CD4-positive, CD25-positive, alpha-beta regulatory T cell (primary cell): ENCODE measurements at regions not wholly inside any gene's neighbourhood (a gene's known extent, or its start where the extent isn't known, plus 50 kb on each side); places are given as distances from the start of the nearest gene placed in this dataset.

Experiments used
- ATAC-seq, 2 donors: fragments of 150-1000 bp; cut with Tn5 transposase; one replicate each; pipeline ENCODE4 v1.10.0; 2021; ENCODE audit warnings: low read depth in 2 of 2, moderate number of reproducible peaks in 2 of 2, moderate library complexity in 1 of 2
- DNase-seq, 3 donors: peaks; one replicate each; pipeline versions ENCODE4 v3.0.0 to v3.0.0-alpha.2; 2012 to 2022; ENCODE audit warnings: mixed read lengths in 1 of 3
- H3K27ac ChIP-seq: one replicate; pipeline ENCODE4 v1.7.0; 2013; ENCODE audit warnings: mild to moderate bottlenecking, low read length; ENCODE audit not compliant: insufficient read depth, poor library complexity, severe bottlenecking
- H3K27me3 ChIP-seq: one replicate; pipeline ENCODE4 v1.7.0; 2013; ENCODE audit warnings: low read length; ENCODE audit not compliant: control insufficient read depth, insufficient read depth
- H3K36me3 ChIP-seq: one replicate; pipeline ENCODE4 v1.7.0; 2013; ENCODE audit warnings: mild to moderate bottlenecking, low read length, moderate library complexity; ENCODE audit not compliant: control insufficient read depth, insufficient read depth
- H3K4me1 ChIP-seq: 2 replicates; pipeline ENCODE4 v1.7.0; 2013; ENCODE audit warnings: mild to moderate bottlenecking, low read length; ENCODE audit not compliant: insufficient read depth, control insufficient read depth, poor library complexity, severe bottlenecking
- H3K4me3 ChIP-seq: one replicate; pipeline ENCODE4 v1.7.0; 2013; ENCODE audit warnings: low read depth, mild to moderate bottlenecking, low read length, moderate library complexity
- H3K9me3 ChIP-seq, 2 experiments: 1 replicate in 1 of 2; 2 replicates in 1 of 2; pipeline ENCODE4 v1.7.0; 2013; ENCODE audit warnings: low read length in 2 of 2, mild to moderate bottlenecking in 1 of 2, moderate library complexity in 1 of 2; ENCODE audit not compliant: control insufficient read depth in 2 of 2
- H3K27ac Mint-ChIP-seq, 3 donors: one replicate each; pipeline ENCODE4 v1.8.0; 2020 to 2022; ENCODE audit warnings: mild to moderate bottlenecking in 3 of 3, mixed read lengths in 3 of 3, moderate library complexity in 2 of 3
- H3K27me3 Mint-ChIP-seq: one replicate; pipeline ENCODE4 v1.8.0; 2022; ENCODE audit warnings: mild to moderate bottlenecking, mixed read lengths
- H3K36me3 Mint-ChIP-seq: one replicate; pipeline ENCODE4 v1.8.0; 2020; ENCODE audit warnings: mixed read lengths
- H3K4me1 Mint-ChIP-seq, 4 donors: one replicate each; pipeline ENCODE4 v1.8.0; 2020 to 2022; ENCODE audit warnings: mixed read lengths in 4 of 4, mild to moderate bottlenecking in 1 of 4
- H3K4me3 Mint-ChIP-seq, 4 donors: one replicate each; pipeline ENCODE4 v1.8.0; 2020 to 2022; ENCODE audit warnings: mild to moderate bottlenecking in 4 of 4, mixed read lengths in 4 of 4, moderate library complexity in 3 of 4
- H3K9me3 Mint-ChIP-seq, 7 donors: one replicate each; pipeline ENCODE4 v1.8.0; 2020 to 2022; ENCODE audit warnings: mixed read lengths in 7 of 7, mild to moderate bottlenecking in 3 of 7, moderate library complexity in 2 of 7

GRCh38 chr6:14431385-14432330, 314.1 kb downstream of the CD83 start:
- H3K27me3 Mint-ChIP-seq = no peaks in the 10 kb centered on the region
- H3K27ac ChIP-seq = no peak overlapping the region
- peak overlapping the region in 1 of 3 donors; percentile 71 for H3K27ac Mint-ChIP-seq
- no peaks in the 10 kb centered on the region for H3K4me1 Mint-ChIP-seq
- no peaks in the 10 kb centered on the region for H3K36me3 Mint-ChIP-seq
- no peaks in the 10 kb centered on the region for H3K4me1 ChIP-seq
- ATAC-seq (no peak), DNase-seq (no peak)
- H3K4me3 ChIP-seq = no peak overlapping the region
- no peaks in the 10 kb centered on the region for H3K36me3 ChIP-seq
- no peaks in the 10 kb centered on the region for H3K27me3 ChIP-seq
- no peak overlapping the region for H3K4me3 Mint-ChIP-seq
- H3K9me3 Mint-ChIP-seq = no peaks in the 10 kb centered on the region
- no peaks in the 10 kb centered on the region for H3K9me3 ChIP-seq

- no peak overlapping the region for H3K4me3 Mint-ChIP-seq
- Histone ChIP-seq H3K36me3 (no peaks in the 10 kb centered on the region), H3K9me3 (no peaks in the 10 kb centered on the region), H3K4me1 (no peaks in the 10 kb centered on the region), H3K4me3 (no peak overlapping the region), H3K27ac (no peak overlapping the region), H3K27me3 (no peaks in the 10 kb centered on the region)
- H3K27me3 Mint-ChIP-seq = no peaks in the 10 kb centered on the region
- DNase-seq (no peak), ATAC-seq (no peak)
- H3K4me1 Mint-ChIP-seq = no peaks in the 10 kb centered on the region
- H3K36me3 Mint-ChIP-seq = no peaks in the 10 kb centered on the region
- H3K9me3 Mint-ChIP-seq = no peaks in the 10 kb centered on the region
- H3K27ac Mint-ChIP-seq = no peak overlapping the region
Measured at GRCh38 chr6:14434916-14435690, 317.5 kb downstream of the CD83 start.

GRCh38 chr6:14436592-14437132, 319.1 kb downstream of the CD83 start:
- Mint-ChIP-seq H3K36me3 (no peaks in the 10 kb centered on the region), H3K27ac (no peak overlapping the region), H3K4me3 (no peak overlapping the region), H3K4me1 (no peaks in the 10 kb centered on the region), H3K9me3 (no peaks in the 10 kb centered on the region), H3K27me3 (no peaks in the 10 kb centered on the region)
- no peaks in the 10 kb centered on the region for H3K36me3 ChIP-seq
- no peaks in the 10 kb centered on the region for H3K9me3 ChIP-seq
- H3K4me3 ChIP-seq = no peak overlapping the region
- H3K4me1 ChIP-seq = no peaks in the 10 kb centered on the region
- H3K27ac ChIP-seq = no peak overlapping the region
- no peaks in the 10 kb centered on the region for H3K27me3 ChIP-seq
- ATAC-seq (no peak), DNase-seq (no peak)

- no peaks in the 10 kb centered on the region for H3K36me3 Mint-ChIP-seq
- DNase-seq (no peak), ATAC-seq (no peak)
- no peaks in the 10 kb centered on the region for H3K9me3 ChIP-seq
- H3K9me3 Mint-ChIP-seq = no peaks in the 10 kb centered on the region
- no peaks in the 10 kb centered on the region for H3K27me3 Mint-ChIP-seq
- H3K4me3 ChIP-seq = no peak overlapping the region
- no peaks in the 10 kb centered on the region for H3K4me1 ChIP-seq
- no peaks in the 10 kb centered on the region for H3K36me3 ChIP-seq
- no peak overlapping the region for H3K27ac Mint-ChIP-seq
- no peak overlapping the region for H3K27ac ChIP-seq
- no peaks in the 10 kb centered on the region for H3K27me3 ChIP-seq
- no peak overlapping the region for H3K4me3 Mint-ChIP-seq
- H3K4me1 Mint-ChIP-seq = no peaks in the 10 kb centered on the region
Measured at GRCh38 chr6:14439419-14439818, 321.8 kb downstream of the CD83 start.

GRCh38 chr6:14440215-14440910, 322.8 kb downstream of the CD83 start:
- Mint-ChIP-seq H3K4me3 (no peak overlapping the region), H3K27me3 (no peaks in the 10 kb centered on the region)
- H3K4me3 ChIP-seq = no peak overlapping the region

GRCh38 chr6:14440940-14441781, 323.6 kb downstream of the CD83 start:
- Mint-ChIP-seq H3K27ac (no peak overlapping the region), H3K36me3 (no peaks in the 10 kb centered on the region), H3K4me3 (no peak overlapping the region), H3K4me1 (no peaks in the 10 kb centered on the region), H3K27me3 (no peaks in the 10 kb centered on the region), H3K9me3 (no peaks in the 10 kb centered on the region)
- H3K36me3 ChIP-seq = no peaks in the 10 kb centered on the region
- no peak overlapping the region for H3K4me3 ChIP-seq
- ATAC-seq (no peak), DNase-seq (no peak)
- no peak overlapping the region for H3K27ac ChIP-seq
- H3K9me3 ChIP-seq = no peaks in the 10 kb centered on the region
- no peaks in the 10 kb centered on the region for H3K4me1 ChIP-seq
- no peaks in the 10 kb centered on the region for H3K27me3 ChIP-seq

More at GRCh38 chr6:14440215-14440910, 322.8 kb downstream of the CD83 start:
- Histone ChIP-seq H3K9me3 (no peaks in the 10 kb centered on the region), H3K36me3 (no peaks in the 10 kb centered on the region), H3K4me1 (no peaks in the 10 kb centered on the region), H3K27me3 (no peaks in the 10 kb centered on the region), H3K27ac (no peak overlapping the region)
- H3K9me3 Mint-ChIP-seq = no peaks in the 10 kb centered on the region
- no peaks in the 10 kb centered on the region for H3K36me3 Mint-ChIP-seq
- DNase-seq = no peak
- no peaks in the 10 kb centered on the region for H3K4me1 Mint-ChIP-seq
- H3K27ac Mint-ChIP-seq = no peak overlapping the region
- no peak for ATAC-seq

- Mint-ChIP-seq H3K4me1 (no peaks in the 10 kb centered on the region), H3K9me3 (no peaks in the 10 kb centered on the region), H3K4me3 (no peak overlapping the region), H3K36me3 (no peaks in the 10 kb centered on the region), H3K27me3 (no peaks in the 10 kb centered on the region), H3K27ac (no peak overlapping the region)
- H3K27me3 ChIP-seq = no peaks in the 10 kb centered on the region
- H3K27ac ChIP-seq = no peak overlapping the region
- H3K36me3 ChIP-seq = no peaks in the 10 kb centered on the region
- H3K9me3 ChIP-seq = no peaks in the 10 kb centered on the region
- no peaks in the 10 kb centered on the region for H3K4me1 ChIP-seq
- DNase-seq (no peak), ATAC-seq (no peak)
- no peak overlapping the region for H3K4me3 ChIP-seq
Measured at GRCh38 chr6:14442242-14442641, 324.7 kb downstream of the CD83 start.
